ENCODE measurements at regions not wholly inside any gene's neighbourhood (a gene's known extent, or its start where the extent isn't known, plus 50 kb on each side); places are given as distances from the start of the nearest gene placed in this dataset.

- TF ChIP-seq CTCF (IDR thresholded peaks at IDR 0.05; ENCODE audit: low read depth, low read length, poor library complexity, severe bottlenecking) (no peak), EZH2phosphoT487 (IDR thresholded peaks at IDR 0.05; ENCODE audit: borderline replicate concordance, low read length) (no peak)
Measured at GRCh38 chr1:29555043-29555620, 318.8 kb downstream of the PTPRU start.
